ENCODE measurements at regions not wholly inside any gene's neighbourhood (a gene's known extent, or its start where the extent isn't known, plus 50 kb on each side); places are given as distances from the start of the nearest gene placed in this dataset.

- TF ChIP-seq CTCF (IDR thresholded peaks at IDR 0.05) (no peak), ZFX (IDR thresholded peaks at IDR 0.05; ENCODE audit: borderline replicate concordance) (no peak)
Observed at GRCh38 chr5:118646917-118647316, 341.4 kb downstream of the DTWD2 start.

Data from 22Rv1 (cell line).